ENCODE measurements at regions not wholly inside any gene's neighbourhood (a gene's known extent, or its start where the extent isn't known, plus 50 kb on each side); places are given as distances from the start of the nearest gene placed in this dataset.

DNA sequence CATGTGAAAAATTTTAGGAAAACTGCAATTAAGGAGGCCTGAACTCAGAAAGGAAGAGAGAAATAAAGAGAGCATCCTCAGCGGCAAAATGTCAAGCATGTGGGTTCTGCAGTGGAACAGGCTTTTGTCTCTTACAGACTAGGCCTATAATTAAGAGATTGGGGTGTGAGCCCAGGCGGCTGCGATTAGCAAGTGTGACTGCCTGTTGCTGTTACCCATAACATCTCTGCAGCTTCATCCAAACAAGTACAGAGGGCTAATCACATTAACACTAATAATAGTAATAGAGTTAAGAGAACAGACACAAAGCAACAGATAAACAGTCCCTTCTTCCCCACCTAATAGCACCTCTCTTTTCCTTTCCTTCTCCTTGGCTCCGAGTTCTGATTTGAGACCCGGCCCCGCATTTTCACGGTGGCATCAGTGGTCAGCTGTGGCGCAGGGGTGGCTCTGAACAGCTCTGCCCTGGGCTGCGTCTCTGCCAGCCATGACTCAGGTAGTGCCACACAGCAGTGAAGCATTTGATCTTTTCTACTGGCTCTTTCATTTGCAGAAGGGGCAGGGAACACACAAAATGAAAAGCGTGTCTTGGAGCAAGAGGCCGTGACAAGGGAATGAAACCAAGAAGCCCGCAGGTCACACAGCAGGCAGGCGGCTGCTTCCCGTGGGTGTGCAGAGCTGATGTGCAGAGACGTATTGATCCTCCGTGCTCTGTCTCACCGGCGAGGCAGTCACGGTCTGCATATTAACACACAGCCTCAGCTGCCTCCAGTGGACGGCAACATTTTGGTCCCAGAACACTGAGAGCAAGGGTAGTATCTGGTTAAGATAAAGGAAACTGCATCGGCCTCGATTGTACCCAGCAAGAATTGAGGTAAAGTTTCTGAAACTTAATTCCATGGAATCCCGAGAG lies 103.1 kb downstream of the KLF6 start:
- no peaks in the 10 kb centered on the region for H3K9me3 ChIP-seq (ENCODE audit: low read depth, low read length, poor library complexity, severe bottlenecking)
- POLR2A ChIA-PET (ENCODE audit: low non-redundant PET), result no interaction called here
- intact Hi-C loops (cut with micrococcal nuclease; ENCODE audit: unreplicated experiment), result no loop called here
- no peaks in the 10 kb centered on the region for H3K27me3 ChIP-seq (replicated peaks; ENCODE audit: insufficient read depth, low read depth, low read length, poor library complexity)
- H3K27ac ChIP-seq (ENCODE audit: low read depth, low read length, poor library complexity, severe bottlenecking), result no peak overlapping the region
- H3K36me3 ChIP-seq (ENCODE audit: insufficient read depth, low read length, poor library complexity, severe bottlenecking), result no peaks in the 10 kb centered on the region
- no peak overlapping the region for H3K4me3 ChIP-seq (ENCODE audit: low read depth, low read length, poor library complexity, severe bottlenecking)
- BruUV-seq (replicated peaks), result no TSS peak
- H3K4me1 ChIP-seq (ENCODE audit: insufficient read depth, low read length, poor library complexity, severe bottlenecking), result peaks cover 6% of the 10 kb centered on the region
- TF ChIP-seq EZH2 (IDR thresholded peaks at IDR 0.05; ENCODE audit: borderline replicate concordance, low read depth, low read length, poor library complexity, severe bottlenecking), result no peak
- TF ChIP-seq CTCF (conservative IDR thresholded peaks at IDR 0.05; ENCODE audit: low read depth, low read length), result no peak
- CTCF ChIA-PET, result no interaction called here
- no peak for DNase-seq (ENCODE audit: low spot score)

DNA sequence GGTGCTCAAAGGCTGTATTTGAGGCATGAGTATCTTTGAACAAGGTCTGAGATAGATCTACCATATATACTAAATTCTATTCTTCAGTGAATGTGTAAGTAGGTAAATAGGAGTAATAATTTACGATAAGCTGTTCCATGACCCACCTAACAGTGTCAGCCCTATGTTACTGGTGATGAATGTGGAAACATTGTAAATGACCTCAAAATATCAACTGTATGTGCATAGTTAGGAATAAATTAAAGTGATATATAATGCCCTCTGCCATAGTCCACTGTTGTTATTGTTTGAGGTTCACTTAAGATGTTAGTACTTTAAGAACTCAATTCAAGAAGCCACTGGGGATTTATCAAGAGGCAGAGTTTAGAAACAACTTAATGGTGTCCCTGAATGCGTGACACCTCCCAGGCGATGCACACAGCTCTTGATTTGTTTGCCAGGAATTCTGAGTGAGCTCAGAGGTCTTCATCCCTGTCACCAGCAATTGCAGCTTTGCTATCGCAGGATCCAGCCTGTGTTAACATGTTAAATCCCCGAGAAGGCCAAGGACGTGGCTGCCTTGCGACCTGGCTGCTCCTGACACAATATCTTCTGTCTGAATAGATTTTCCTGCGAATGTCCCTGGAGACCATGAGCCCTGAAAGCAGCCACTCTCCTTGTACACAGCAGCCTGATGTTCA lies 104.9 kb downstream of the KLF6 start:
- H3K4me3 ChIP-seq (ENCODE audit: low read depth, low read length, poor library complexity, severe bottlenecking), result no peak overlapping the region
- H3K27ac ChIP-seq (ENCODE audit: low read depth, low read length, poor library complexity, severe bottlenecking), result no peak overlapping the region
- H3K9me3 ChIP-seq (ENCODE audit: low read depth, low read length, poor library complexity, severe bottlenecking), result no peaks in the 10 kb centered on the region
- ChIA-PET POLR2A (ENCODE audit: low non-redundant PET) (no interaction called here), CTCF (no interaction called here)
- intact Hi-C loops (cut with micrococcal nuclease; ENCODE audit: unreplicated experiment), result no loop called here
- H3K4me1 ChIP-seq (ENCODE audit: insufficient read depth, low read length, poor library complexity, severe bottlenecking), result peaks cover 6% of the 10 kb centered on the region
- TF ChIP-seq EZH2 (IDR thresholded peaks at IDR 0.05; ENCODE audit: borderline replicate concordance, low read depth, low read length, poor library complexity, severe bottlenecking), result no peak
- TF ChIP-seq CTCF (conservative IDR thresholded peaks at IDR 0.05; ENCODE audit: low read depth, low read length), result no peak
- no peaks in the 10 kb centered on the region for H3K27me3 ChIP-seq (replicated peaks; ENCODE audit: insufficient read depth, low read depth, low read length, poor library complexity)
- DNase-seq (ENCODE audit: low spot score), result no peak
- H3K36me3 ChIP-seq (ENCODE audit: insufficient read depth, low read length, poor library complexity, severe bottlenecking), result no peaks in the 10 kb centered on the region
- no TSS peak for BruUV-seq (replicated peaks)

DNA sequence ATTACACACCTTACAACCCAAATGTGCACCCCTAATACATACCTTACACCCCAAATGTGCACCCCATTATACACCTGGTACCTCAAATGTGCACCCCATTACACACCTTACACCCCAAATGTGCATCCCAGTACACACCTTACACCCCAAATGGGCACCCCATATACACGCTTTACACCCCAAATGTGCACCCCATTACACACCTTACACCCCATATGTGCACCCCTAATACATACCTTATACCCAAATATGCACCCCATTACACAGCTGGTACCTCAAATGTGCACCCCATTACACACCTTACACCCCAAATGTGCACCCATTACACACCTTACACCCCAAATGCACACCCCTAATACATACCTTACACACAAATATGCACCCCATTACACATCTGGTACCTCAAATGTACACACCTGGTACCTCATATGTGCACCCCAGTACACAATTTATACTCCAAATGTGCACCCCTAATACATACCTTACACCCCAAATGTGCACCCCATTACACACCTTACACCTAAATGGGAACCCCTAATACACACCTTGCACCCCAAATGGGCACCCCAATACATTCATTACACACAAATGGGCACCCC lies 106.3 kb downstream of the KLF6 start:
- no TSS peak for BruUV-seq (replicated peaks)
- no peak overlapping the region for H3K4me3 ChIP-seq (ENCODE audit: low read depth, low read length, poor library complexity, severe bottlenecking)
- TF ChIP-seq EZH2 (IDR thresholded peaks at IDR 0.05; ENCODE audit: borderline replicate concordance, low read depth, low read length, poor library complexity, severe bottlenecking), result no peak
- TF ChIP-seq CTCF (conservative IDR thresholded peaks at IDR 0.05; ENCODE audit: low read depth, low read length), result no peak
- no peak for DNase-seq (ENCODE audit: low spot score)
- H3K9me3 ChIP-seq (ENCODE audit: low read depth, low read length, poor library complexity, severe bottlenecking), result no peaks in the 10 kb centered on the region
- no peaks in the 10 kb centered on the region for H3K27me3 ChIP-seq (replicated peaks; ENCODE audit: insufficient read depth, low read depth, low read length, poor library complexity)
- intact Hi-C loops (cut with micrococcal nuclease; ENCODE audit: unreplicated experiment), result no loop called here
- CTCF ChIA-PET, result no interaction called here
- peaks cover 6% of the 10 kb centered on the region for H3K4me1 ChIP-seq (ENCODE audit: insufficient read depth, low read length, poor library complexity, severe bottlenecking)
- POLR2A ChIA-PET (ENCODE audit: low non-redundant PET), result no interaction called here
- no peak overlapping the region for H3K27ac ChIP-seq (ENCODE audit: low read depth, low read length, poor library complexity, severe bottlenecking)
- no peaks in the 10 kb centered on the region for H3K36me3 ChIP-seq (ENCODE audit: insufficient read depth, low read length, poor library complexity, severe bottlenecking)

Measured in A673 (cell line).